NCI-H2227 (cell line): ENCODE measurements at regions not wholly inside any gene's neighbourhood (a gene's known extent, or its start where the extent isn't known, plus 50 kb on each side); places are given as distances from the start of the nearest gene placed in this dataset.

Experiments
- DNase-seq: peaks from one replicate; lab custom pipeline; 2025; ENCODE audit not compliant: unreplicated experiment; lab: John Stamatoyannopoulos, UW

- no peak for DNase-seq
Measured at GRCh38 chr12:87119713-87120112, 863.5 kb upstream of the MGAT4C start.

GRCh38 chr12:87117526-87117925, 861.3 kb upstream of the MGAT4C start:
- DNase-seq, result no peak

DNA sequence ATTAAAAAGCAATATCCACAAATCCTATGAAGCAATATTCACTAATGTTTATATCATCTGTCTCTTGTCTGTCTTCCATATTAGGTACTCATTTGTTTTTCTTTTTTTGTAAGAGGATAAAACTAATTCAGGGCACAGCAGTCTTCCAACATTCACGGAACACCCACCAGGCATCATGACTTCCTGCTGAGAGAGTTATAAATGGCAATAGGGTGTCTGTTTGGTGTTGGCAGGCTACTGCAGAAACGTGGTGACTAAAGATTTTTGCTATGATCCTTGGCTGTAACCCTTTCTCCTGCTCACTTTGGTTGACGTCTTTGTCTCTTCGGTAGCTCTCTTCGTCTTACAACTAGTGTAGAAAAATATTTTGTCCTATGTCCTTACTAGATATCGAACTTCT, 860.6 kb upstream of the MGAT4C start:
- DNase-seq, result no peak

GRCh38 chr12:87112571-87113345, 856.6 kb upstream of the MGAT4C start:
- no peak for DNase-seq

DNA sequence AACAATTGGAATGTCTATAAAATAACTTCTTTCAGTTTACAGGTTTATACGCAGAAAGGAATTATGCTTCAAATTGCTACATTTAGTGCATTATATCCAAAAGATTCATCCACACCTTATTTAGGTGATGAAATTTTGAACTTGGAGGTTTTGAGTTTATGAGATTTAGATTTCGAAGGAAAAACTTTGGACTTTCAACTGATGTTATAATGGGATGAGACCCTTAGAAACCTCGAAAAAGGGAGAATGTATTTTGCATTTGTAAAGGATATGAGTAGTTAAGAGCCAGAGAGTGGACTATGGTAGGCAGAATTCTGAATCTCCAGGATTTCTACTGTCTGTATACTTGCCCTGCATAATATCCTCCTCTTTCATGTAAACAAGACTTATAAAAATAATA, 851.6 kb upstream of the MGAT4C start:
- DNase-seq, result no peak

GRCh38 chr12:87107270-87107669, 851.1 kb upstream of the MGAT4C start:
- DNase-seq, result no peak

GRCh38 chr12:87096082-87096585, 839.9 kb upstream of the MGAT4C start:
- DNase-seq, result no peak

DNA sequence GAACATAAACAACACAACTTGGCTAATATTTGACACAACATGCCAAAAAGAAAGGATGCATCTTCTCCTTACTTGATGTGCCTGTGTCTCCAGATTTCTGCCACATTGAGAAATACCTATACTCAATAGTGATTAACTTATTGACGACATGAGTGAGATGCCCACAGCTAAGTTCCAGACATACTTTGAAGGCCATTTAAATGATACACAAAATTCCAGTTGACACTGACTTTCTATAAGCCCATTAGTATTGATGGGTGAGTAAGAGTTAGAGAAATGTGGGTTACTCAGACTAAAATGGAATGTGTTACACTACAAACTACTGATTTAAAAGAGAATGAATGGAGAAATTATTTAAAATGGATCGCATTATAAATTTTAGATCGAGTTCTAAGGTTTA, 838.2 kb upstream of the MGAT4C start:
- DNase-seq, result no peak

GRCh38 chr12:87092421-87092820, 836.2 kb upstream of the MGAT4C start:
- DNase-seq, result no peak

GRCh38 chr12:87086118-87086891, 830.1 kb upstream of the MGAT4C start:
- DNase-seq, result no peak

- no peak for DNase-seq
Measured at GRCh38 chr12:87085286-87085685, 829.1 kb upstream of the MGAT4C start.

- no peak for DNase-seq
Measured at GRCh38 chr12:87082756-87083155, 826.6 kb upstream of the MGAT4C start.

DNA sequence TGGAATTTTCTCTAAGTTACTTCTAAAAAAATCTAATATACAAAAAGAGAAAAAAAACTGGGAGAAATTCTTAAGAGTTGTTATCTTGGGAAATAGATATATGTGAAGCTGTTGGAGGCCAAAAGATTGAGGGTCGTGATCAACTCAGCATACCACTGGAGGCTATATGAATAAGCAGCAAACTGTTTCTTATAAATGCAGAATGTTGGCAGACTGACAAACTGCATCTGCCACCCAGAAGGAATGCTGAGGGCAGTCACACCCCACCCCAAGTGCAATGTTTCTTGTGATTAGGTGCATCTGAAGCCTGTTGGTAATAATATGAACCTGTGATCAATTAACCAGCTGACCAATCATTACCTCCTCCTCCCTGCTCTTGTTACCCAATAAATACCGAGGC, 818.6 kb upstream of the MGAT4C start:
- DNase-seq, result no peak

- DNase-seq, result no peak
Measured at GRCh38 chr12:87066326-87066725, 810.1 kb upstream of the MGAT4C start.

GRCh38 chr12:87059231-87059630, 803.0 kb upstream of the MGAT4C start:
- DNase-seq, result no peak

GRCh38 chr12:87054226-87054625, 798.0 kb upstream of the MGAT4C start:
- no peak for DNase-seq

- no peak for DNase-seq
Measured at GRCh38 chr12:87051621-87052020, 795.4 kb upstream of the MGAT4C start.

DNA sequence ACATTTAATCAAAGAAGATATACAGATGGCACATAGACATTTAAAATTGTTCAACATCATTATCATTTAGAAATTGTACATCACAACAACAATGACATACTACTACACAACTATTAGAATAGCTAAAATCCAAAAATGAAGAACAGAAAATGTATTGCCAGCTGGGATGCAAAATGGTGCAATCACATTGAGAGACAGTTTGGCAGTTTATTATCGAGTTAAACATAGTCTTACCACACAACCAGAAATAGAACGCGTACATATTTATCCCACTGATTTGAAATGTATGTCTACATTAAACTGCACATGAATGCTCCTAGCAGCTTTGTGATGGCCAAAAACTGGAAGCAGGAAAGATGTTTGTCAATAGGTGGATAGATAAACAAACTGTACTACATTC, 791.5 kb upstream of the MGAT4C start:
- no peak for DNase-seq

- no peak for DNase-seq
Measured at GRCh38 chr12:87039536-87039935, 783.3 kb upstream of the MGAT4C start.

- no peak for DNase-seq
Measured at GRCh38 chr12:87038098-87038497, 781.9 kb upstream of the MGAT4C start.

GRCh38 chr12:87025976-87026375, 769.8 kb upstream of the MGAT4C start:
- DNase-seq, result no peak

DNA sequence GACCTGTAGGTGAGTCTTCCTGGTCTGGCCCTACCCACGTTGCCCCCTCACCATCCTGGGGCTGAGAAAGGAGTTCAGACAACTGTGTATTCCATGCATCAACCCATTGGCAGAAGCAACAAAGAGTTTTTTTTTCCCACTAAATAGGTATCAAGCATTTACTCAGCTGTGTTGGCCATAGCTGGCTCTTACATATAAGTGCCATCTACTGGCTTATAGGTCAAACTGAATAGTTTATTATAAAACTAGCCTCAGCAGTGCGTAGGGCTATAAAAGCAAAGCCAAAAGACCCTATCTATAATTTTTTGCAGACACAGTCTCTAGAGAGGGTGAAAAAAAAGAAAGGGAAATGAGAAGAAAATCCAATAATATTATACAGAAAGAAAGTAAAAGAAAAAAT, 765.2 kb upstream of the MGAT4C start:
- no peak for DNase-seq
